H1 (cell line): ENCODE measurements at regions not wholly inside any gene's neighbourhood (a gene's known extent, or its start where the extent isn't known, plus 50 kb on each side); places are given as distances from the start of the nearest gene placed in this dataset.

Experiments used
- CTCF ChIA-PET: fragments of 300-600 bp; sonication (Branson Sonifier 250); formaldehyde crosslinking; loops from one replicate; lab custom pipeline; 2021; ENCODE audit not compliant: partially characterized antibody; lab: Charles Lee
- POLR2A ChIA-PET: fragments of 300-600 bp; sonication (Branson Sonifier 250); formaldehyde crosslinking; loops from one replicate; lab custom pipeline; 2021; ENCODE audit warnings: inconsistent platforms; ENCODE audit not compliant: partially characterized antibody; lab: Charles Lee
- DNase-seq, 2 experiments: peaks; one replicate each; pipeline versions ENCODE4 v3.0.0 to v3.0.0-alpha.2; 2010 to 2022; ENCODE audit warnings: low spot score in 2 of 2, low read depth in 1 of 2, mixed read lengths in 1 of 2
- FAIRE-seq: peaks from 2 replicates; lab custom pipeline; 2011; peaks lifted over from hg19 to GRCh38; lab: Jason Lieb, UNC
- H2AFZ ChIP-seq: 2 replicates; pipeline ENCODE4 v1.8.1; 2012; ENCODE audit warnings: low read length, inconsistent platforms
- H2AK5ac ChIP-seq: 2 replicates; pipeline ENCODE4 v1.6.1; 2013; ENCODE audit warnings: low read depth, low read length
- H2BK120ac ChIP-seq: replicated peaks from 2 replicates; pipeline ENCODE3; 2013; ENCODE audit warnings: low read depth, low read length, inconsistent platforms
- H2BK12ac ChIP-seq: 2 replicates; pipeline ENCODE4 v1.6.1; 2013; ENCODE audit warnings: low read depth, low read length
- H2BK15ac ChIP-seq: 2 replicates; pipeline ENCODE4 v1.6.1; 2013; ENCODE audit warnings: low read length
- H2BK20ac ChIP-seq: 2 replicates; pipeline ENCODE4 v1.6.1; 2013; ENCODE audit warnings: low read length
- H2BK5ac ChIP-seq: 2 replicates; pipeline ENCODE4 v1.6.1; 2013; ENCODE audit warnings: low read depth, low read length
- H3K14ac ChIP-seq: 2 replicates; pipeline ENCODE4 v1.6.1; 2013; ENCODE audit warnings: inconsistent platforms; ENCODE audit not compliant: insufficient read length
- H3K18ac ChIP-seq: 2 replicates; pipeline ENCODE4 v1.6.1; 2013; ENCODE audit warnings: low read length; ENCODE audit errors: extremely low read depth
- H3K23ac ChIP-seq: 2 replicates; pipeline ENCODE4 v1.6.1; 2013; ENCODE audit warnings: inconsistent platforms; ENCODE audit not compliant: insufficient read length
- H3K23me2 ChIP-seq: 2 replicates; pipeline ENCODE4 v1.6.1; 2013; ENCODE audit warnings: low read depth, low read length
- H3K27ac ChIP-seq: 2 replicates; pipeline ENCODE4 v1.6.1; 2011; ENCODE audit warnings: low read depth, low read length, inconsistent platforms
- H3K27me3 ChIP-seq, 4 experiments: replicated peaks in 1 of 4; 1 replicate in 1 of 4; 2 replicates in 3 of 4; pipeline versions ENCODE4 v1.6.1 to v1.8.1; 2011 to 2013; ENCODE audit warnings: low read length in 3 of 4, mild to moderate bottlenecking in 3 of 4, inconsistent platforms in 2 of 4, mixed read lengths in 2 of 4, moderate library complexity in 1 of 4; ENCODE audit not compliant: control insufficient read depth in 3 of 4, insufficient read depth in 3 of 4; ENCODE audit errors: extremely low read depth in 1 of 4
- H3K36me3 ChIP-seq, 4 experiments: 2 replicates each; pipeline versions ENCODE4 v1.6.1 to v1.8.1; 2011 to 2013; ENCODE audit warnings: mild to moderate bottlenecking in 4 of 4, low read length in 3 of 4, moderate library complexity in 2 of 4, control low read depth in 1 of 4, inconsistent platforms in 1 of 4; ENCODE audit not compliant: insufficient read depth in 4 of 4, control insufficient read depth in 2 of 4
- H3K4ac ChIP-seq: replicated peaks from 2 replicates; pipeline ENCODE3; 2013; ENCODE audit warnings: low read length, low read depth, mixed read lengths, inconsistent platforms; ENCODE audit not compliant: insufficient read length
- H3K4me1 ChIP-seq, 4 experiments: replicated peaks in 1 of 4; 1 replicate in 1 of 4; 2 replicates in 3 of 4; pipeline versions ENCODE4 v1.6.1 to v1.8.1; 2011 to 2013; ENCODE audit warnings: low read length in 3 of 4, inconsistent platforms in 2 of 4, mixed read lengths in 1 of 4; ENCODE audit not compliant: insufficient read depth in 4 of 4, control insufficient read depth in 3 of 4
- H3K4me2 ChIP-seq, 2 experiments: 2 replicates each; pipeline versions ENCODE4 v1.6.1 to v1.8.1; 2011 to 2013; ENCODE audit warnings: low read depth in 2 of 2, low read length in 2 of 2, control low read depth in 1 of 2, inconsistent platforms in 1 of 2, mild to moderate bottlenecking in 1 of 2; ENCODE audit not compliant: insufficient read depth in 1 of 2
- H3K4me3 ChIP-seq, 4 experiments: fragments of 200-600, 300-600 bp in 1 of 4; sonication (generic), shearing (Covaris generic), sonication (Bioruptor Twin) in 1 of 4; 2 replicates each; pipeline versions ENCODE4 v1.5.1 to v1.8.1; 2011 to 2016; ENCODE audit warnings: low read length in 4 of 4, low read depth in 3 of 4, control low read depth in 2 of 4, inconsistent platforms in 2 of 4, mild to moderate bottlenecking in 2 of 4, mixed read lengths in 1 of 4, moderate library complexity in 1 of 4; ENCODE audit not compliant: insufficient read depth in 2 of 4; ENCODE audit errors: extremely low read depth in 1 of 4
- H3K56ac ChIP-seq: replicated peaks from 2 replicates; pipeline ENCODE3; 2013; ENCODE audit warnings: low read depth, mild to moderate bottlenecking, mixed read lengths, low read length, inconsistent platforms; ENCODE audit not compliant: insufficient read length
- H3K79me1 ChIP-seq: 2 replicates; pipeline ENCODE4 v1.6.1; 2013; ENCODE audit warnings: low read depth, low read length, control low read depth
- H3K79me2 ChIP-seq, 2 experiments: 2 replicates each; pipeline versions ENCODE4 v1.6.1 to v1.8.1; 2012 to 2013; ENCODE audit warnings: low read length in 2 of 2, mild to moderate bottlenecking in 2 of 2, inconsistent platforms in 1 of 2; ENCODE audit not compliant: insufficient read depth in 2 of 2, control insufficient read depth in 1 of 2
- H3K9ac ChIP-seq, 4 experiments: replicated peaks in 1 of 4; 1 replicate in 1 of 4; 2 replicates in 3 of 4; pipeline versions ENCODE4 v1.6.1 to v1.8.1; 2011 to 2013; ENCODE audit warnings: low read depth in 3 of 4, low read length in 3 of 4, control low read depth in 2 of 4, mild to moderate bottlenecking in 2 of 4, moderate library complexity in 2 of 4, inconsistent platforms in 1 of 4; ENCODE audit errors: extremely low read depth in 1 of 4
- H3K9me3 ChIP-seq, 2 experiments: 2 replicates each; pipeline versions ENCODE4 v1.6.1 to v1.8.1; 2012 to 2013; ENCODE audit warnings: mild to moderate bottlenecking in 2 of 2, moderate library complexity in 2 of 2, control low read depth in 1 of 2, inconsistent platforms in 1 of 2, low read depth in 1 of 2, low read length in 1 of 2, mixed read lengths in 1 of 2; ENCODE audit not compliant: insufficient read depth in 2 of 2
- H4K20me1 ChIP-seq, 2 experiments: replicated peaks in 1 of 2; 2 replicates each; pipeline versions ENCODE3 to v1.8.1; 2011 to 2013; ENCODE audit warnings: inconsistent platforms in 2 of 2, low read length in 2 of 2, mild to moderate bottlenecking in 1 of 2; ENCODE audit not compliant: insufficient read depth in 2 of 2, control insufficient read depth in 1 of 2
- H4K5ac ChIP-seq: 2 replicates; pipeline ENCODE4 v1.6.1; 2013; ENCODE audit warnings: low read length, low read depth, mixed read lengths, inconsistent platforms; ENCODE audit not compliant: insufficient read length
- H4K8ac ChIP-seq: 2 replicates; pipeline ENCODE4 v1.8.0; 2013; ENCODE audit warnings: mild to moderate bottlenecking, moderate library complexity, low read length, inconsistent platforms; ENCODE audit not compliant: insufficient read depth; ENCODE audit errors: extremely low read depth
- H4K91ac ChIP-seq: replicated peaks from 2 replicates; pipeline ENCODE3; 2013; ENCODE audit warnings: low read length, mixed read lengths, inconsistent platforms; ENCODE audit not compliant: insufficient read length
- BRCA1 ChIP-seq: IDR thresholded peaks from 2 replicates; pipeline ENCODE4 v1.6.1; 2012; ENCODE audit warnings: low read depth, low read length, improper control_type of control experiment
- CBX8 ChIP-seq: fragments of 300-800, 300-1000 bp; sonication (generic); IDR thresholded peaks from 2 replicates; pipeline ENCODE4 v1.7.1; 2016; ENCODE audit warnings: low read depth, low read length, borderline replicate concordance
- CREB1 ChIP-seq: IDR thresholded peaks from 2 replicates; pipeline ENCODE4 v1.6.1; 2012; ENCODE audit warnings: inconsistent platforms
- E2F6 ChIP-seq: IDR thresholded peaks from 2 replicates; pipeline ENCODE4 v1.6.1; 2012; ENCODE audit warnings: inconsistent platforms
- EGR1 ChIP-seq: IDR thresholded peaks from 2 replicates; pipeline ENCODE4 v1.6.1; 2011; ENCODE audit warnings: low read depth, low read length, borderline replicate concordance
- EZH2 ChIP-seq: fragments of 200-600 bp; sonication (generic); IDR thresholded peaks from 2 replicates; pipeline ENCODE4 v1.7.1; 2012; ENCODE audit warnings: low read depth, mild to moderate bottlenecking, moderate library complexity, low read length, inconsistent platforms; ENCODE audit not compliant: severe bottlenecking
- HDAC6 ChIP-seq: IDR thresholded peaks from one replicate; pipeline ENCODE4 v1.7.1; 2012; ENCODE audit warnings: low read depth, mild to moderate bottlenecking, inconsistent platforms, low read length, moderate library complexity
- POLR2A ChIP-seq, 2 experiments: IDR thresholded peaks; 1 replicate in 1 of 2; 2 replicates in 1 of 2; pipeline ENCODE4 v1.6.1; 2011; ENCODE audit warnings: low read depth in 2 of 2, low read length in 2 of 2, mild to moderate bottlenecking in 2 of 2; ENCODE audit errors: control extremely low read depth in 1 of 2
- POLR2AphosphoS5 ChIP-seq: IDR thresholded peaks from 2 replicates; pipeline ENCODE4 v1.6.1; 2011; ENCODE audit warnings: low read depth, low read length
- POU5F1 ChIP-seq: IDR thresholded peaks from 2 replicates; pipeline ENCODE4 v1.6.1; 2011; ENCODE audit warnings: low read depth, mild to moderate bottlenecking, low read length, moderate library complexity
- RBBP5 ChIP-seq: IDR thresholded peaks from 2 replicates; pipeline ENCODE4 v1.7.1; 2012; ENCODE audit warnings: low read depth, mild to moderate bottlenecking, inconsistent platforms, low read length, moderate library complexity, borderline replicate concordance
- SIX5 ChIP-seq: IDR thresholded peaks from 2 replicates; pipeline ENCODE4 v1.6.1; 2011; ENCODE audit warnings: mild to moderate bottlenecking, low read depth, low read length
- TAF1 ChIP-seq: IDR thresholded peaks from 2 replicates; pipeline ENCODE4 v1.6.1; 2011; ENCODE audit warnings: mild to moderate bottlenecking, low read depth, low read length
- WGBS, 2 experiments: shearing (Covaris generic) in 1 of 2; methylation state at CpG; one replicate each; pipeline versions ENCODE4 v1.1.6 to v1.1.7; 2013 to 2015; ENCODE audit warnings: low lambda C conversion rate in 2 of 2, mixed read lengths in 2 of 2, inconsistent platforms in 1 of 2, low coverage in 1 of 2, missing lambda C conversion rate in 1 of 2; ENCODE audit not compliant: insufficient replicate concordance in 2 of 2, insufficient coverage in 1 of 2, insufficient read length in 1 of 2; ENCODE audit errors: extremely low coverage in 1 of 2, missing lambda C conversion rate in 1 of 2; 5-methylcytosine and 5-hydroxymethylcytosine counted together

- Histone ChIP-seq H3K79me2 (no peaks in the 10 kb centered on the region), H3K27me3 (no peaks in the 10 kb centered on the region), H3K14ac (no peak overlapping the region), H3K4me3 (no peak overlapping the region), H3K79me1 (no peaks in the 10 kb centered on the region), H2BK120ac (no peak overlapping the region), H2BK15ac (no peak overlapping the region), H3K4me2 (no peak overlapping the region), H4K91ac (no peak overlapping the region), H4K20me1 (no peaks in the 10 kb centered on the region), H2BK12ac (no peak overlapping the region), H2AK5ac (no peak overlapping the region), H3K23me2 (no peaks in the 10 kb centered on the region), H4K5ac (no peak overlapping the region), H2BK5ac (no peak overlapping the region), H3K18ac (no peak overlapping the region), H3K9ac (no peak overlapping the region), H3K27ac (no peak overlapping the region), H3K4ac (no peak overlapping the region), H4K8ac (no peak overlapping the region), H2AFZ (no peak overlapping the region), H2BK20ac (no peak overlapping the region), H3K4me1 (no peaks in the 10 kb centered on the region), H3K56ac (no peak overlapping the region), H3K36me3 (no peaks in the 10 kb centered on the region), H3K9me3 (no peaks in the 10 kb centered on the region), H3K23ac (no peak overlapping the region)
- TF ChIP-seq POU5F1, result no peak
- TF ChIP-seq CBX8, result no peak
- no peak for TF ChIP-seq RBBP5
- TF ChIP-seq HDAC6, result no peak
- TF ChIP-seq POLR2AphosphoS5, result no peak
- TF ChIP-seq SIX5, result no peak
- TF ChIP-seq POLR2A (IDR thresholded peaks at IDR 0.05; ENCODE audit: control extremely low read depth in 1 of 2, low read depth in 2 of 2, low read length in 2 of 2), result no peak
- TF ChIP-seq CREB1, result no peak
- no peak for TF ChIP-seq TAF1
- no peak for TF ChIP-seq EGR1
- no peak for TF ChIP-seq BRCA1
- TF ChIP-seq E2F6, result no peak
- TF ChIP-seq EZH2, result no peak
- CTCF ChIA-PET, result interaction anchor here (1.0 to 5.2 kb wide), 4 partner anchors 11 to 137 kb away, joined by 3 to 29 read pairs (median 3); no protein-coding TSS in a partner anchor
- DNase-seq (no peak), FAIRE-seq (no peak)
- 92% methylated on average over 6 of the region's 6 CpGs; no CpG with 5 or more reads in 1 of the 2 experiments for WGBS, 2 experiments
- POLR2A ChIA-PET, result no interaction called here
Observed at GRCh38 chr15:81492969-81493645, 119.1 kb upstream of the TMC3 start.
